Coronary artery (tissue), 2 donors: ENCODE measurements at regions not wholly inside any gene's neighbourhood (a gene's known extent, or its start where the extent isn't known, plus 50 kb on each side); places are given as distances from the start of the nearest gene placed in this dataset.

Experiments used
- DNase-seq: peaks from one replicate; pipeline ENCODE4 v3.0.0-alpha.2; 2017; ENCODE audit warnings: low spot score
- H3K27ac ChIP-seq, 2 donors: fragments of 200-600 bp; sonication (generic); one replicate each; pipeline ENCODE4 v1.5.1; 2016 to 2019
- H3K4me3 ChIP-seq: fragments of 200-600 bp; sonication (generic); 2 replicates; pipeline ENCODE4 v1.5.1; 2016; ENCODE audit warnings: mild to moderate bottlenecking, moderate library complexity
- CTCF ChIP-seq: fragments of 200-600 bp; sonication (generic); IDR thresholded peaks from one replicate; pipeline ENCODE4 v1.5.1; 2019; ENCODE audit warnings: antibody characterized with exemption

DNA sequence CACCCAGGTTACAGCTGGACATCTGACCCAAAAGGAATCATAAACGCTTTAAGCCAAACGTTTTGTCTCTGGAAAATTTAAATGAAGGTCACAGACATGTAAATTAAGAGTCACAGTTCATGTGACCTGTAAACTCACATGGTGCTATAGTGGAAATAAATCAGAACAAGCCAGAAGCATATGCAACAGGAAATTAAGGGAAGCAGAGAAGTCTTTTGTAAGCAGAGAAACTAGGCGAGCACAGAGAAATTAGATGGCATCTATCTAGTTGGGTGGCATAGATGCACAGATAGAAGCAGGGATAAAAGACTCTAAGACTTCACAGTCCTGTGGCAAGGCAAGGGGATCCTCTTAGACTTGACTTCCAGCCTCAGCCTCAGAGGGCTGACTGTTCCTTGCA, 264.8 kb downstream of the GASK1B start:
- H3K27ac ChIP-seq: no peak overlapping the region
- no peak for TF ChIP-seq CTCF
- no peak overlapping the region for H3K4me3 ChIP-seq
- DNase-seq: no peak

DNA sequence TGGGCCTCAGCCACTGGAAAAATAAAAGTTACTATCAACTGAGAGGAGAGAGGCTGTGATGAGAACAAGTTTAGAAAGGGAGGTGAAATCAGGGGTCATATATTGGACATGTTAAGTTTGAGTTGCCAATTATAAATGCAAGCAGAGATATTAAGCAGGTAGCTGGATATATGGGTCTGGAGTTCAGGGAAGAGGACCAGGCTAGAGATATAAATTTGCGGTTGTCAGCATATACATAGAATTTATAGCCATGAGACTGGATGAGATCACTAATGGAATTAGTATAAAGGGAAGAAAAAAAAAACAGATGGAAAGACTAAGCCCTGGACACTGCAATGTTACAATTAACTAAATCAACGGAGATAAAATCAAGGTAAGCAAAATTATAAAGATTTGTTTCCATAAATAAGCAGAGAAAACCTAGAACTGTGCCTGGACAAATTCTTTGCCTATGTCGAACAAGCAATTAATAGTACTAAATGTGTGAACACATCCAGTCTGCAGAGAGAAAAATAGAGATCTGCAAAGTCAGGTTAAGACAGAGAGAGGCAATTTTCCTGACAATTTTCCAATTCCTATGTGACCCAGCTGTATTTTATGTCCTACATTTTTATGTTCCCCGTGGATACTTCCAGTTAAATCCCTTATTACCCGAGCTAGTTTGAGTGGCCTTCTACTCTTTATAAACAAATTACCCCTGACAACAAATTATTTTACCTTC, 265.4 kb downstream of the GASK1B start:
- DNase-seq: no peak
- no peak for TF ChIP-seq CTCF
- Histone ChIP-seq H3K27ac (no peak overlapping the region), H3K4me3 (no peak overlapping the region)

DNA sequence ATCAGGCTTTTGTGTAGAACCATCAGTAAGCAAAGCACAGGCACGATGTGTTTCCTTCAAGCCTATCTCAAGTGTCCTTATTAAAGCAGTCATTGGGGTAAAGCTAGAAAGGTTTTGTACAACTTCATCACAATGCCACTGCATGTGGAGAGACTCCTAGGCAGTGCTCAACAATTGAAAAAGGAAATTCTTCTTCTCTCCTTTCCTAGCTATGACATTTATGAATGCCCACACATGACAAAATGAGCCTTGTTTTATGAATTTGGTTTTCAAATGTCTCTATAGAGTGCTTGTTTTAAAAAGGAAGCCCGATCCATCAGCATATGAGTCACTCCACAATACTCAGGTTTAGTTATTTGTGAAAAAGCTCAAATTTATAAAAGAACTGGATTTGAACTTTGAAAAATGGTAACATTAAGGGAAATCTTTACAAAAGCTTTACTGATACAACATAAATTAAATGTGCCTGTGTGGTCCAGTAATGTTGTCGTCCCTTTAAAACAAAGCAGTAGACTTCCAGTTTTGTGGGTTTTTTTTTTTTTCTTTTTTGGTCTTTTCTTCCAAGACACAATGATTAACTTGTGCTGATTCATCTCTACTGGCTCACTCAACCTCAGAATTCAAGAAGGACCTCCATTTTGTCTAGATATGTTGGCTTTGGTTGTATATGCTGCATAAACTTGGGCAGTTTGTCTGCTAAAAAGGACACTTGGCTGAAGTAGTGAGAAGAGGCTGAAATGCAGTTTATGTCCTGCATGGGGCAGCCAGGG, 273.8 kb downstream of the GASK1B start:
- DNase-seq: no peak
- H3K27ac ChIP-seq: no peak overlapping the region
- no peak for TF ChIP-seq CTCF
- H3K4me3 ChIP-seq: no peak overlapping the region

- TF ChIP-seq CTCF: no peak
Measured at GRCh38 chr4:157897855-157898370, 274.9 kb downstream of the GASK1B start.

GRCh38 chr4:157896726-157897125, 276.1 kb downstream of the GASK1B start:
- DNase-seq: no peak
- H3K27ac ChIP-seq: no peak overlapping the region
- no peak overlapping the region for H3K4me3 ChIP-seq
- TF ChIP-seq CTCF: no peak

More at GRCh38 chr4:157897855-157898370, 274.9 kb downstream of the GASK1B start:
- Histone ChIP-seq H3K4me3 (no peak overlapping the region), H3K27ac (no peak overlapping the region)
- DNase-seq: no peak

DNA sequence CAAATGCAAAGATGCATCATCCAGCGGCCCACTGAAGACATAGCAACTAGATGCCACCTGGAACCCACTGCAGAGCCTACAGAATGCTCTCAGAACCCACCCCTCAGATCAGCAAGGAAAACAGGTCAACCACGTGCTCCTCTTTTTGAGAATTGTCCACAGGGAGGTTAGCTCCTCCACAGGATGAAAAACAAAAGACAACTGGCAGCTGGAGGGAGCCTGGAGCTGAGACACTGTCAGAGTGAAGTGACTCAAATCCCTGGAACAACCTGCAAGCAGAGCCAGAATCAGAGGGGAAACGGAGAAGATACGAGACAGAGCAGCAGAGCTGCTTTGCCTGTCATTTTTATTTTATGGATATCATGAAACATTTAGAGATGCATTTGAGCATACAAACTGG, 277.6 kb downstream of the GASK1B start:
- no peak for DNase-seq
- H3K4me3 ChIP-seq: no peak overlapping the region
- TF ChIP-seq CTCF: no peak
- no peak overlapping the region for H3K27ac ChIP-seq
